ENCODE measurements at regions not wholly inside any gene's neighbourhood (a gene's known extent, or its start where the extent isn't known, plus 50 kb on each side); places are given as distances from the start of the nearest gene placed in this dataset.
A peak's percentile ranks its signal among the peaks of the same experiment; 100 is the strongest.

GRCh38 chr11:10627816-10628215 lies 59.4 kb upstream of the LYVE1 start:
- DNase-seq (ENCODE audit: low read depth), result no peak
- TF ChIP-seq CTCF (IDR thresholded peaks at IDR 0.05; ENCODE audit: control insufficient read depth, insufficient read depth, low read depth, low read length, missing control alignments), result no peak
- no peak overlapping the region for H3K4me3 ChIP-seq (ENCODE audit: control insufficient read depth, low read depth, low read length)

GRCh38 chr11:10627291-10627690 lies 58.8 kb upstream of the LYVE1 start:
- no peak overlapping the region for H3K4me3 ChIP-seq (ENCODE audit: control insufficient read depth, low read depth, low read length)
- TF ChIP-seq CTCF (IDR thresholded peaks at IDR 0.05; ENCODE audit: control insufficient read depth, insufficient read depth, low read depth, low read length, missing control alignments), result no peak
- DNase-seq (ENCODE audit: low read depth), result no peak

GRCh38 chr11:10625982-10626311 lies 57.5 kb upstream of the LYVE1 start:
- no peak for DNase-seq (ENCODE audit: low read depth)
- no peak for TF ChIP-seq CTCF (IDR thresholded peaks at IDR 0.05; ENCODE audit: control insufficient read depth, insufficient read depth, low read depth, low read length, missing control alignments)

GRCh38 chr11:10625281-10625981 lies 57.0 kb upstream of the LYVE1 start:
- no peak overlapping the region for H3K4me3 ChIP-seq (ENCODE audit: control insufficient read depth, low read depth, low read length)
- no peak for TF ChIP-seq CTCF (IDR thresholded peaks at IDR 0.05; ENCODE audit: control insufficient read depth, insufficient read depth, low read depth, low read length, missing control alignments)
- DNase-seq (ENCODE audit: low read depth), result no peak

More at GRCh38 chr11:10625982-10626311, 57.5 kb upstream of the LYVE1 start:
- no peak overlapping the region for H3K4me3 ChIP-seq (ENCODE audit: control insufficient read depth, low read depth, low read length)

- no peak overlapping the region for H3K4me3 ChIP-seq (ENCODE audit: control insufficient read depth, low read depth, low read length)
- peak; percentile 70 for TF ChIP-seq CTCF (IDR thresholded peaks at IDR 0.05; ENCODE audit: control insufficient read depth, insufficient read depth, low read depth, low read length, missing control alignments)
- no peak for DNase-seq (ENCODE audit: low read depth)
Observed at GRCh38 chr11:10623797-10624761, 55.6 kb upstream of the LYVE1 start.

- DNase-seq (ENCODE audit: low read depth), result no peak
- TF ChIP-seq CTCF (IDR thresholded peaks at IDR 0.05; ENCODE audit: control insufficient read depth, insufficient read depth, low read depth, low read length, missing control alignments), result no peak
- no peak overlapping the region for H3K4me3 ChIP-seq (ENCODE audit: control insufficient read depth, low read depth, low read length)
Observed at GRCh38 chr11:10622957-10623791, 54.7 kb upstream of the LYVE1 start.
